ENCODE measurements at regions not wholly inside any gene's neighbourhood (a gene's known extent, or its start where the extent isn't known, plus 50 kb on each side); places are given as distances from the start of the nearest gene placed in this dataset.

DNA sequence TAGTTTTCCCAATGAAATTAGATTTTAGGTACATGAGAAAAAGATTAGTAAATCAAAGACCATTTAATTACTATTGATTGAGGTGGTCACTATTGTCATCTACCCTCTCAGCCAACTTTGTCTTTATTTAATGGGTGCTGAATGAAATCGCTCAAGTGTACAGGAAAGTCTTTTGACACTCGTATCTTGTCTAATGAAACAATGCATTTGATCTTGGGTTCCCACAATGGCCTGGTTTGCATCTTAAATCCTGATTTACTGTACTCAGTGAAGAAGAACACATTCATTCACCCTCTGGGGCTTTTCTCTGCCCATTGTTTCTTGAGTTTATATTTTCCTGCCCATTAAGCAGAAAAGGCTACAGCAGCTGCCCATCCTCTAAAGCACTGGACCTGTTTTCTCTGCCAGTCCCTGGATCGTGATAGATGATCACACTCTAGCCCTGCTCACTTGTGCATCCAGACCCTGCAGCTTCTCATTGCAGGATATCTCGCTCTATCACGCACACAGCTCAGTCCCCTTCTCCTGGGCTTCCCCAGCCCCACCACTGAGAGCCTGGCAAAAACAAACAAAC lies 1369.3 kb downstream of the AACS start:
- Histone ChIP-seq H3K4me1 (no peaks in the 10 kb centered on the region), H3K36me3 (no peaks in the 10 kb centered on the region), H3K4me3 (no peak overlapping the region), H3K9me3 (peaks cover 0 to 7% (median 3%) of the 10 kb centered on the region in 8 donors), H3K27me3 (replicated peaks in 1 of 7) (no peaks in the 10 kb centered on the region), H3K27ac (no peak overlapping the region)
- WGBS, 5 donors: 78 to 87% (median 82%) methylated on average over 5 of the region's 5 CpGs
- no peak for DNase-seq
- intact Hi-C loops (cut with DNase I; ENCODE audit: low total_unique reads): no loop called here
- TF ChIP-seq POLR2A (IDR thresholded peaks at IDR 0.05) (no peak), POLR2AphosphoS5 (IDR thresholded peaks at IDR 0.05) (no peak)
- TF ChIP-seq, protein P1, sequence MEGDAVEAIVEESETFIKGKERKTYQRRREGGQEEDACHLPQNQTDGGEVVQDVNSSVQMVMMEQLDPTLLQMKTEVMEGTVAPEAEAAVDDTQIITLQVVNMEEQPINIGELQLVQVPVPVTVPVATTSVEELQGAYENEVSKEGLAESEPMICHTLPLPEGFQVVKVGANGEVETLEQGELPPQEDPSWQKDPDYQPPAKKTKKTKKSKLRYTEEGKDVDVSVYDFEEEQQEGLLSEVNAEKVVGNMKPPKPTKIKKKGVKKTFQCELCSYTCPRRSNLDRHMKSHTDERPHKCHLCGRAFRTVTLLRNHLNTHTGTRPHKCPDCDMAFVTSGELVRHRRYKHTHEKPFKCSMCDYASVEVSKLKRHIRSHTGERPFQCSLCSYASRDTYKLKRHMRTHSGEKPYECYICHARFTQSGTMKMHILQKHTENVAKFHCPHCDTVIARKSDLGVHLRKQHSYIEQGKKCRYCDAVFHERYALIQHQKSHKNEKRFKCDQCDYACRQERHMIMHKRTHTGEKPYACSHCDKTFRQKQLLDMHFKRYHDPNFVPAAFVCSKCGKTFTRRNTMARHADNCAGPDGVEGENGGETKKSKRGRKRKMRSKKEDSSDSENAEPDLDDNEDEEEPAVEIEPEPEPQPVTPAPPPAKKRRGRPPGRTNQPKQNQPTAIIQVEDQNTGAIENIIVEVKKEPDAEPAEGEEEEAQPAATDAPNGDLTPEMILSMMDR (IDR thresholded peaks at IDR 0.05 in 8 of 11, conservative IDR thresholded peaks at IDR 0.05 in 3 of 11): no peak

DNA sequence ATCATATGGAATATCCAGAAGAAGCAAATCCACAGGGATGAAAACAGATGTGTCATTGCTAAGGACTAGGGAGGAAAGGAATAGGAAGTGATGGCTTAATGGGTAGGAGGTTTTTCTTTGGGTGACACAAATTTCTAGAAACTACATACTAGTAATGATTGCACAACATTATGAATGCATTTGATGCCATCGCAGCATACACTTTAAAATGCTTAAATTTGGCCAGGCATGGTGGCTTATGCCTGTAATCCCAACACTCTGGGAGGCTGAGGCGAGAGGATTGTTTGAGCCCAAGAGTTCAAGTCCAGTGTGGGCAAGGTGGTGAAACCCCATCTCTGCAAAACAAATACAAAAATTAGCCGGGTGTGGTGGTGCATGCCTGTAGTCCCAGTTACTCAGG lies 1370.8 kb downstream of the AACS start:
- no peaks in the 10 kb centered on the region for H3K36me3 ChIP-seq
- peaks cover 0 to 4% (median 0%) of the 10 kb centered on the region in 8 donors for H3K9me3 ChIP-seq
- H3K27ac ChIP-seq: no peak overlapping the region
- no peaks in the 10 kb centered on the region for H3K4me1 ChIP-seq
- TF ChIP-seq, protein P1 (IDR thresholded peaks at IDR 0.05 in 8 of 11, conservative IDR thresholded peaks at IDR 0.05 in 3 of 11): no peak
- TF ChIP-seq POLR2AphosphoS5 (IDR thresholded peaks at IDR 0.05) (no peak), POLR2A (IDR thresholded peaks at IDR 0.05) (no peak)
- H3K27me3 ChIP-seq (replicated peaks in 1 of 7): no peaks in the 10 kb centered on the region
- no peak for DNase-seq
- no peak overlapping the region for H3K4me3 ChIP-seq
- intact Hi-C loops (cut with DNase I; ENCODE audit: low total_unique reads): no loop called here
- WGBS, 5 donors: 79 to 95% (median 90%) methylated on average over 3 of the region's 3 CpGs

GRCh38 chr12:126437934-126438333 lies 1372.7 kb downstream of the AACS start:
- 85 to 97% (median 93%) methylated on average over 1 of the region's 1 CpG for WGBS, 5 donors
- Histone ChIP-seq H3K9me3 (peaks cover 0 to 6% (median 0%) of the 10 kb centered on the region in 8 donors), H3K4me3 (no peak overlapping the region), H3K36me3 (no peaks in the 10 kb centered on the region), H3K4me1 (no peaks in the 10 kb centered on the region), H3K27me3 (replicated peaks in 1 of 7) (no peaks in the 10 kb centered on the region), H3K27ac (no peak overlapping the region)
- DNase-seq: no peak
- TF ChIP-seq, protein P1 (IDR thresholded peaks at IDR 0.05 in 8 of 11, conservative IDR thresholded peaks at IDR 0.05 in 3 of 11): no peak
- TF ChIP-seq POLR2A (IDR thresholded peaks at IDR 0.05): no peak
- intact Hi-C loops (cut with DNase I; ENCODE audit: low total_unique reads): no loop called here

DNA sequence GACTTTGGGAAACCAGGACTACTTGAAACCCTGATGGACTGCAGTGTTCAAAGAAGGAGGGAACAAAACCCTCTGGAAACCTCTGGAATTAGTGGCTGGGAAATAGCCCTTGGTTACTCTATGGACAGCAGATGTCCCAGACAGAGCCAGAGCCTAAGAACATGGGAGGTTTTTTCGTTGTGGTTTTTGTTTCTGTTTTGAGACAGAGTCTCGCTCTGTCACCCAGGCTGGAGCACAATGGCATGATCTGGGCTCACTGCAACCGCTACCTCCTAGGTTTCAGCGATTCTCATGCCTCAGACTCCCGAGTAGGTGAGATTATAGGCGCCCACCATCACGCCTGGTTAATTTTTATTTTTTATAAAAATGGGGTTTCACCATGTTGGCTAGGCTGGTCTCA lies 1378.7 kb downstream of the AACS start:
- Histone ChIP-seq H3K4me1 (no peaks in the 10 kb centered on the region), H3K27me3 (replicated peaks in 1 of 7) (no peaks in the 10 kb centered on the region), H3K9me3 (peaks cover 0 to 22% (median 0%) of the 10 kb centered on the region in 8 donors), H3K27ac (no peak overlapping the region), H3K4me3 (no peak overlapping the region), H3K36me3 (no peaks in the 10 kb centered on the region)
- no peak for DNase-seq
- WGBS, 5 donors: 70 to 86% (median 76%) methylated on average over 7 of the region's 7 CpGs
- intact Hi-C loops (cut with DNase I; ENCODE audit: low total_unique reads): no loop called here
- no peak for TF ChIP-seq POLR2AphosphoS5 (IDR thresholded peaks at IDR 0.05)
- TF ChIP-seq, protein P1 (IDR thresholded peaks at IDR 0.05 in 8 of 11, conservative IDR thresholded peaks at IDR 0.05 in 3 of 11): no peak
- TF ChIP-seq POLR2A (IDR thresholded peaks at IDR 0.05): no peak
